ENCODE measurements at regions not wholly inside any gene's neighbourhood (a gene's known extent, or its start where the extent isn't known, plus 50 kb on each side); places are given as distances from the start of the nearest gene placed in this dataset.

GRCh38 chr6:134374491-134375219 is 56.7 kb upstream of the SGK1 start:
- Histone ChIP-seq H3K4me2 (ENCODE audit: extremely low read depth, insufficient read depth, low read length) (no peak overlapping the region), H4K20me1 (ENCODE audit: control insufficient read depth, extremely low read depth, insufficient read depth, low read length) (no peaks in the 10 kb centered on the region), H3K4me3 (replicated peaks in 1 of 4; ENCODE audit: control extremely low read depth in 1 of 4, insufficient read depth in 1 of 4, low read depth in 3 of 4, low read length in 4 of 4) (no peak overlapping the region), H2AFZ (ENCODE audit: low read length) (no peak overlapping the region), H3K9ac (ENCODE audit: insufficient read depth, low read length) (no peak overlapping the region), H3K9me3 (ENCODE audit: control insufficient read depth, insufficient read depth, low read depth, low read length) (no peaks in the 10 kb centered on the region), H3K4me1 (ENCODE audit: control insufficient read depth, extremely low read depth, insufficient read depth, low read length) (peaks cover 3% of the 10 kb centered on the region), H3K79me2 (ENCODE audit: control insufficient read depth, insufficient read depth, low read length) (no peaks in the 10 kb centered on the region), H3K27me3 (ENCODE audit: control insufficient read depth, insufficient read depth, low read length) (no peaks in the 10 kb centered on the region), H3K27ac (ENCODE audit: insufficient read depth, low read length) (no peak overlapping the region), H3K36me3 (ENCODE audit: control insufficient read depth, insufficient read depth, low read length) (no peaks in the 10 kb centered on the region)
- TF ChIP-seq CTCF (conservative IDR thresholded peaks at IDR 0.05 in 1 of 2, IDR thresholded peaks at IDR 0.05 in 1 of 2; ENCODE audit: low read depth in 1 of 2, low read length in 2 of 2) (no peak), EZH2 (IDR thresholded peaks at IDR 0.05; ENCODE audit: low read length, missing control alignments) (no peak)
- DNase-seq (ENCODE audit: low read depth in 2 of 2): peak; percentile 14 to 80

GRCh38 chr6:134373993-134374392 is 56.1 kb upstream of the SGK1 start:
- no peaks in the 10 kb centered on the region for H3K36me3 ChIP-seq (ENCODE audit: control insufficient read depth, insufficient read depth, low read length)
- no peak for DNase-seq (ENCODE audit: low read depth in 2 of 2)
- no peaks in the 10 kb centered on the region for H3K9me3 ChIP-seq (ENCODE audit: control insufficient read depth, insufficient read depth, low read depth, low read length)
- H3K27ac ChIP-seq (ENCODE audit: insufficient read depth, low read length): peak overlapping the region; percentile 34
- H3K9ac ChIP-seq (ENCODE audit: insufficient read depth, low read length): no peak overlapping the region
- H2AFZ ChIP-seq (ENCODE audit: low read length): no peak overlapping the region
- no peaks in the 10 kb centered on the region for H4K20me1 ChIP-seq (ENCODE audit: control insufficient read depth, extremely low read depth, insufficient read depth, low read length)
- no peak overlapping the region for H3K4me3 ChIP-seq (replicated peaks in 1 of 4; ENCODE audit: control extremely low read depth in 1 of 4, insufficient read depth in 1 of 4, low read depth in 3 of 4, low read length in 4 of 4)
- no peak for TF ChIP-seq EZH2 (IDR thresholded peaks at IDR 0.05; ENCODE audit: low read length, missing control alignments)
- TF ChIP-seq CTCF (conservative IDR thresholded peaks at IDR 0.05 in 1 of 2, IDR thresholded peaks at IDR 0.05 in 1 of 2; ENCODE audit: low read depth in 1 of 2, low read length in 2 of 2): no peak
- no peaks in the 10 kb centered on the region for H3K79me2 ChIP-seq (ENCODE audit: control insufficient read depth, insufficient read depth, low read length)
- peaks cover 3% of the 10 kb centered on the region for H3K4me1 ChIP-seq (ENCODE audit: control insufficient read depth, extremely low read depth, insufficient read depth, low read length)
- H3K4me2 ChIP-seq (ENCODE audit: extremely low read depth, insufficient read depth, low read length): no peak overlapping the region
- H3K27me3 ChIP-seq (ENCODE audit: control insufficient read depth, insufficient read depth, low read length): no peaks in the 10 kb centered on the region

- no peak for TF ChIP-seq CTCF (conservative IDR thresholded peaks at IDR 0.05 in 1 of 2, IDR thresholded peaks at IDR 0.05 in 1 of 2; ENCODE audit: low read depth in 1 of 2, low read length in 2 of 2)
- no peak for TF ChIP-seq EZH2 (IDR thresholded peaks at IDR 0.05; ENCODE audit: low read length, missing control alignments)
- H3K4me2 ChIP-seq (ENCODE audit: extremely low read depth, insufficient read depth, low read length): peak overlapping the region; percentile 61
- no peak overlapping the region for H3K4me3 ChIP-seq (replicated peaks in 1 of 4; ENCODE audit: control extremely low read depth in 1 of 4, insufficient read depth in 1 of 4, low read depth in 3 of 4, low read length in 4 of 4)
- H3K9me3 ChIP-seq (ENCODE audit: control insufficient read depth, insufficient read depth, low read depth, low read length): no peaks in the 10 kb centered on the region
- DNase-seq (ENCODE audit: low read depth in 2 of 2): peak; percentile 88 to 94
- H3K4me1 ChIP-seq (ENCODE audit: control insufficient read depth, extremely low read depth, insufficient read depth, low read length): peaks cover 3% of the 10 kb centered on the region
- no peak overlapping the region for H2AFZ ChIP-seq (ENCODE audit: low read length)
- no peaks in the 10 kb centered on the region for H3K36me3 ChIP-seq (ENCODE audit: control insufficient read depth, insufficient read depth, low read length)
- peak overlapping the region; percentile 34 for H3K27ac ChIP-seq (ENCODE audit: insufficient read depth, low read length)
- H3K79me2 ChIP-seq (ENCODE audit: control insufficient read depth, insufficient read depth, low read length): no peaks in the 10 kb centered on the region
- H3K27me3 ChIP-seq (ENCODE audit: control insufficient read depth, insufficient read depth, low read length): no peaks in the 10 kb centered on the region
- H3K9ac ChIP-seq (ENCODE audit: insufficient read depth, low read length): no peak overlapping the region
- H4K20me1 ChIP-seq (ENCODE audit: control insufficient read depth, extremely low read depth, insufficient read depth, low read length): no peaks in the 10 kb centered on the region
Measured at GRCh38 chr6:134373282-134373922, 55.5 kb upstream of the SGK1 start.
